ENCODE measurements at regions not wholly inside any gene's neighbourhood (a gene's known extent, or its start where the extent isn't known, plus 50 kb on each side); places are given as distances from the start of the nearest gene placed in this dataset.

- Histone ChIP-seq H3K36me3 (ENCODE audit: insufficient read depth, low read length) (peaks cover 2% of the 10 kb centered on the region), H3K9me3 (ENCODE audit: insufficient read depth, low read depth, low read length) (no peaks in the 10 kb centered on the region), H3K4me3 (ENCODE audit: insufficient read depth, low read depth, low read length) (no peak overlapping the region), H3K4me1 (ENCODE audit: insufficient read depth, low read length) (peaks cover 29% of the 10 kb centered on the region), H3K9ac (ENCODE audit: low read length) (no peak overlapping the region), H4K20me1 (ENCODE audit: insufficient read depth, low read length) (no peaks in the 10 kb centered on the region), H3K4me2 (ENCODE audit: low read length) (peak overlapping the region; percentile 56), H2AFZ (ENCODE audit: low read depth, low read length) (no peak overlapping the region), H3K79me2 (ENCODE audit: insufficient read depth, low read length) (peaks cover 51% of the 10 kb centered on the region), H3K27ac (ENCODE audit: low read depth, low read length) (peak overlapping the region; percentile 26), H3K27me3 (ENCODE audit: insufficient read depth, low read length) (no peaks in the 10 kb centered on the region)
- FAIRE-seq (peak; percentile 99), DNase-seq (ENCODE audit: low read depth) (peak; percentile 90)
- Mint-ChIP-seq H3K4me3 (ENCODE audit: unreplicated experiment) (no peak overlapping the region), H3K27ac (ENCODE audit: unreplicated experiment) (peak overlapping the region; percentile 62), H3K4me1 (ENCODE audit: low read depth, unreplicated experiment) (peaks cover 41% of the 10 kb centered on the region), H3K27me3 (ENCODE audit: low read depth, unreplicated experiment) (no peaks in the 10 kb centered on the region), H3K36me3 (ENCODE audit: low read depth, unreplicated experiment) (no peaks in the 10 kb centered on the region), H3K9me3 (ENCODE audit: unreplicated experiment) (no peaks in the 10 kb centered on the region)
- no peak for TF ChIP-seq EZH2 (IDR thresholded peaks at IDR 0.05; ENCODE audit: insufficient read depth, low read length)
- TF ChIP-seq CTCF (IDR thresholded peaks at IDR 0.05; ENCODE audit: insufficient read depth, low read depth, low read length): no peak
Observed at GRCh38 chr14:71591929-71592328, 340.3 kb upstream of the RGS6 start.

- peaks cover 55% of the 10 kb centered on the region for H3K79me2 ChIP-seq (ENCODE audit: insufficient read depth, low read length)
- no peaks in the 10 kb centered on the region for H4K20me1 ChIP-seq (ENCODE audit: insufficient read depth, low read length)
- DNase-seq (ENCODE audit: low read depth): peak; percentile 29
- Mint-ChIP-seq H3K4me3 (ENCODE audit: unreplicated experiment) (no peak overlapping the region), H3K4me1 (ENCODE audit: low read depth, unreplicated experiment) (peaks cover 38% of the 10 kb centered on the region), H3K36me3 (ENCODE audit: low read depth, unreplicated experiment) (no peaks in the 10 kb centered on the region), H3K27me3 (ENCODE audit: low read depth, unreplicated experiment) (no peaks in the 10 kb centered on the region), H3K9me3 (ENCODE audit: unreplicated experiment) (no peaks in the 10 kb centered on the region), H3K27ac (ENCODE audit: unreplicated experiment) (peak overlapping the region; percentile 66)
- H2AFZ ChIP-seq (ENCODE audit: low read depth, low read length): no peak overlapping the region
- H3K9me3 ChIP-seq (ENCODE audit: insufficient read depth, low read depth, low read length): no peaks in the 10 kb centered on the region
- no peak overlapping the region for H3K9ac ChIP-seq (ENCODE audit: low read length)
- peaks cover 29% of the 10 kb centered on the region for H3K4me1 ChIP-seq (ENCODE audit: insufficient read depth, low read length)
- no peaks in the 10 kb centered on the region for H3K27me3 ChIP-seq (ENCODE audit: insufficient read depth, low read length)
- peak overlapping the region; percentile 26 for H3K27ac ChIP-seq (ENCODE audit: low read depth, low read length)
- no peak overlapping the region for H3K4me3 ChIP-seq (ENCODE audit: insufficient read depth, low read depth, low read length)
- FAIRE-seq: no peak
- TF ChIP-seq CTCF (IDR thresholded peaks at IDR 0.05; ENCODE audit: insufficient read depth, low read depth, low read length): no peak
- TF ChIP-seq EZH2 (IDR thresholded peaks at IDR 0.05; ENCODE audit: insufficient read depth, low read length): no peak
- peaks cover 2% of the 10 kb centered on the region for H3K36me3 ChIP-seq (ENCODE audit: insufficient read depth, low read length)
- peak overlapping the region; percentile 56 for H3K4me2 ChIP-seq (ENCODE audit: low read length)
Observed at GRCh38 chr14:71592361-71592760, 339.9 kb upstream of the RGS6 start.

- Histone ChIP-seq H3K4me1 (ENCODE audit: insufficient read depth, low read length) (peaks cover 15% of the 10 kb centered on the region), H3K79me2 (ENCODE audit: insufficient read depth, low read length) (peaks cover 65% of the 10 kb centered on the region), H3K4me2 (ENCODE audit: low read length) (no peak overlapping the region), H3K9me3 (ENCODE audit: insufficient read depth, low read depth, low read length) (no peaks in the 10 kb centered on the region), H2AFZ (ENCODE audit: low read depth, low read length) (no peak overlapping the region), H3K36me3 (ENCODE audit: insufficient read depth, low read length) (peaks cover 2% of the 10 kb centered on the region), H4K20me1 (ENCODE audit: insufficient read depth, low read length) (no peaks in the 10 kb centered on the region), H3K27ac (ENCODE audit: low read depth, low read length) (no peak overlapping the region), H3K4me3 (ENCODE audit: insufficient read depth, low read depth, low read length) (no peak overlapping the region), H3K9ac (ENCODE audit: low read length) (no peak overlapping the region), H3K27me3 (ENCODE audit: insufficient read depth, low read length) (no peaks in the 10 kb centered on the region)
- Mint-ChIP-seq H3K9me3 (ENCODE audit: unreplicated experiment) (no peaks in the 10 kb centered on the region), H3K27me3 (ENCODE audit: low read depth, unreplicated experiment) (no peaks in the 10 kb centered on the region), H3K36me3 (ENCODE audit: low read depth, unreplicated experiment) (no peaks in the 10 kb centered on the region), H3K4me1 (ENCODE audit: low read depth, unreplicated experiment) (peaks cover 28% of the 10 kb centered on the region), H3K4me3 (ENCODE audit: unreplicated experiment) (no peak overlapping the region), H3K27ac (ENCODE audit: unreplicated experiment) (no peak overlapping the region)
- FAIRE-seq (no peak), DNase-seq (ENCODE audit: low read depth) (no peak)
- TF ChIP-seq CTCF (IDR thresholded peaks at IDR 0.05; ENCODE audit: insufficient read depth, low read depth, low read length) (no peak), EZH2 (IDR thresholded peaks at IDR 0.05; ENCODE audit: insufficient read depth, low read length) (no peak)
Observed at GRCh38 chr14:71593966-71594365, 338.3 kb upstream of the RGS6 start.
